GM21619 (cell line): ENCODE measurements at regions not wholly inside any gene's neighbourhood (a gene's known extent, or its start where the extent isn't known, plus 50 kb on each side); places are given as distances from the start of the nearest gene placed in this dataset.

Source experiments
- ATAC-seq: cut with Tn5 transposase; IDR thresholded peaks from one replicate; pipeline ENCODE4 v1.9.1; 2021; ENCODE audit not compliant: unreplicated experiment

DNA sequence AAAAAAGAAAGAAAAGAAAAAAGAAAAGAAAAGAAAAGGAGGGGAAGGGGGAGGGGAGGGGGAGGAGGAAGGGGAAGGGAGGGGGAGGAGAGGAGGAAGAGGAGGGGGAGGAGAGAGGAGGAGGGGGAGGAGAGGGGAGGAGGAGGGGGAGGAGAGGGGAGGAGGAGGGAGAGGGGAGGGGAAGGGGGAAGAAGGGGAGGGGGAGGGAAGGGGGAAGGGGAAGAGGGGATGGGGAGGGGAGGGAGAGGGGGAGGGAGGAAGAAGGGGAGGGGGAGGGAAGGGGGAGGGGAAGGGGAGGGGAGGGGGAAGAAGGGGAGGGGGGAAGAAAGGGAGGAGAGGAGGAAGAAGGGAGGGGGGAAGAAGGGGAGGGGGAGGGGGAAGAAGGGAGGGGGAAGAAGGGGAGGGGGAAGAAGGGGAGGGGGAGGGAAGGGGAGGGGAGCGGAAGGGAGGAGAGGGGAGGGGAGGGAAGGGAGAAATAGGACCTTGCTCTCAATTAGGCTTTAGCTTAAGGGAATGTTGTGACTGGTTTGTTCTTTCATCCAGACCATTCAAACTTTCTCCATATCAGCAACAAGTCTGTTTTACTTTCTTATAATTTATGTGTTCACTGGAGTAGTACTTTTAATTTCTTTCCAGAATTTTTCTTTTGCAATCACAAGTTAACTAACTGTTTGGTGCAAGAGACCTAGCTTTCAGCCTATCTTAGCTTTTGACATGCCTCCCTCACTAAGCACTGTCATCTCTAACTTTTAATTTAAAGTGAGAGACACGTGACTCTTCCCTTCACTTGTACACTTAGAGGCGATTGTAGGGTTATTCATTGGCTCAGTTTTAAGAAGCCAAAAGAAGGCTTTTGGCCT lies 76.5 kb upstream of the EGLN3 start:
- ATAC-seq: no peak

DNA sequence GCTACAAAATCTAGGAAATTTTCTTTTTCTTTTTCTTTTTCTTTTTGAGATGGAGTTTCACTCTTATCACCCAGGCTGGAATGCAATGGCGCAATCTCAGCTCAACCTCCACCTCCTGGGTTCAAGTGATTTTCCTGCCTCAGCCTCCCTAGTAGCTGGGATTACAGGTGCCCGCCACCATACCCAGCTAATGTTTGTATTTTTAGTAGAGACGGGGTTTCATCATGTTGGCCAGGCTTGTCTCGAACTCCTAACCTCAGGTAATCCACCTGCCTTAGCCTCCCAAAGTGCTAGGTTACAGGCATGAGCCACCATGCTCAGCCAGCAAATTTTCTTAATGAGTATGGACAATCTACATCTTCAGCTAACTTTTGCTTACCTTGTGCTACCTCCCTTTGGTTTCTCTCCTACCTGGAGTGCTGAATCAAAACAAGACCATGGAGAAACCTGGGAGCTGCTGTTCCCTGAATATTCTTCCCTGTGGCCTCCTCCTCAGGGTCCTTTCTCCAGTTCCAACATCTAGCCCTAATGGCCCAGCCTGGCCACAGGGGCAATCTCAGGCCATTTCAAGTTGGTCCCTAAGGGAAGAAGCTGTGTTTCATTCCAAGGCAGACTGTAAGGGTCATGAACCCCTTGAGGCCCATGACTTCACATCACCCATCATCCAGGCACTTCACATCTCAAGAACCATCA lies 74.6 kb upstream of the EGLN3 start:
- no peak for ATAC-seq

DNA sequence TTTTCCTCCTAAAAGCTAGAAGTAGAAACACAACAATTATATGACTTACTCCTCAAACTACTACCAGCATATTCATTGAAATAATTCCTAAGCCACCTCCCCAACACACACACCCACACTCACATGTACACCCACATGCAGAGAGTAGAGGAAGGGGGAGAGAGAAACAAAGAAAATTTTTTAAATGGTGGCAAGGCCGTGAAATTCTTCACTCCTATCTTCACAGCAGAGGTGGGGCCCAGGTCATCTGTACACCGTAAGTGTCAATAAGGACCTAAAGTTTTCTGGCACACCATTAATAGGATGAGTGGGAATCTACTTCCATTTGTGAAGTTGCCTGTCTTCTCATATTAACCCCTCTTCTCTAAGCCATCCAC lies 73.9 kb upstream of the EGLN3 start:
- ATAC-seq: no peak

DNA sequence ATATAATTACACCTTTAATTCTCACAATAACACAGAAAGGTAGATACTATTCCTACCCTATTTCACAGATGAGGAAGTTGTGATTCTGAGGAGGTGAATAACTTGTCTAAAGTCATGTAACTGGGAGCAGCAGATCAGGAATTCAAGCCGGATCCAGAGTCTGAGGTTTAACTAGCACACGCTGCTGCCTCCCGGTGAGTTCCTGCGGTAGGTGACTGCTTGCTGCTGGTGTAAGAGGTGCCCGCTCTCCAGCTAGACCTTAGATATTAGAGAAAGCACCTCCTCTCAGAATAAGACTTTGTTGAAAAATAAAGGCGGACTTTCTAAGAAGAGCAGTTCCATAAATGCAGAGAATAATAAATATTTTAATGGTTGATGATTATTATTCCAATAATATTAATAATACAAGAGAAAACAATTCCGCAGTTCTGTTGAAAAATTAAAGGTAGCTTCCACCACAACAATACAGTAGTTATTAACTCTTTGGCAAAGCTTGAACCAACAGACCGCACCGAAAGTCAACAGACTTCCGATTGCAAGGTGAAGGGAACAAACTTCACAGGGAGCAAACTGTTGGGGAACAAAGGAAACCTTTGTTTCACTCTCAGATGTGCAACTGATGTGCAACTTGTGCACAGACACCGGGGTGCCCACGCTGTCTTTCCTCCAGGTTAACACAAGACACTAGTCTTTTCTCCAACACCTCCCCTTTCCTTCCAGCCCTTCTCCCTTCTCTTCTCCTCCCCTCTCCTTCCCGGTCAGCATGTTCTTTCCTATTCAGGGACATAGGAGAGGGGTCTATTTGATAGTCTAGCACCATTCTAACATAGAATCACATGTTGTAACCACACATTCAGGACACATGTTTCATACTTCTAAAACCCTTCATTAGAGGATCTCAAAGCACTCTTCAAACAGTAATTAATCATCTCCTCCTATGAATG lies 73.2 kb upstream of the EGLN3 start:
- ATAC-seq: no peak

GRCh38 chr14:34021096-34021495 lies 70.2 kb upstream of the EGLN3 start:
- ATAC-seq: no peak

GRCh38 chr14:34020014-34020413 lies 69.1 kb upstream of the EGLN3 start:
- no peak for ATAC-seq

GRCh38 chr14:34018564-34019244 lies 67.8 kb upstream of the EGLN3 start:
- ATAC-seq: peak; percentile 75

DNA sequence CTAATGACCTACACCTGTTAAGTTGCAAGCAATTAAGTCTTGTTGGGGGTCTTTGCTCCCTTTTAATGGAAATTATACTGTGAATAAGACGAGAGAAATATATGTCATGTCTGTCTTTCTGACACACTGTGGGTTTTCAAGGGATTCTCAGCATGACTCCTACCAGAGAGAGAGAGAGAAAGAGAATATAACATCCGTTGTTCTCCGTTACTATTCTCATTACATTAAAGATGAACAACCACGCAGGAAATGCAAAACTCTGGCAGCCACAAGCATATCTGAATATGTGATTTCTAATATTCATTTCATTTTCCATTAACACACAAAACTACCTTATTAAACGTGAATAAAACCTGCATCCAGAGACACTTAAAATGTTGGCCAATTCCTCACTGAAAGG lies 67.3 kb upstream of the EGLN3 start:
- ATAC-seq: no peak

DNA sequence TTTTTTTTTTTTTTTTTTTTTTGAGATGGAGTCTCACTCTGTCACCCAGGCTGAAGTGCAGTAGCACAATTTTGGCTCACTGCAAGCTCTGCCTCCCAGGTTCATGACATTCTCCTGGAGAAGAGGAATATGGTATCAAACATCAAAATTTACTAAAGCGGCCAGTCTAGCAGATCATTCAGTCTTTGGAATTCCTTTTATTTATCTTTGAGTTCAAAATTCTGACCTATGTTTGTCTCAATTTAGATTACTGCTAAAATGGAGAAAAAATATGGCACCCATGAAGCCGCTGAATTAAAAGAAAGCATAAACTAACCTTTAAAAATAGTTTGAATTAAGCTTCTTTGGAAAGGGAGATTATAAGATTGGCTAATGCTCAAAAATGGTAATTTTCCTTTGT lies 64.5 kb upstream of the EGLN3 start:
- ATAC-seq: no peak

DNA sequence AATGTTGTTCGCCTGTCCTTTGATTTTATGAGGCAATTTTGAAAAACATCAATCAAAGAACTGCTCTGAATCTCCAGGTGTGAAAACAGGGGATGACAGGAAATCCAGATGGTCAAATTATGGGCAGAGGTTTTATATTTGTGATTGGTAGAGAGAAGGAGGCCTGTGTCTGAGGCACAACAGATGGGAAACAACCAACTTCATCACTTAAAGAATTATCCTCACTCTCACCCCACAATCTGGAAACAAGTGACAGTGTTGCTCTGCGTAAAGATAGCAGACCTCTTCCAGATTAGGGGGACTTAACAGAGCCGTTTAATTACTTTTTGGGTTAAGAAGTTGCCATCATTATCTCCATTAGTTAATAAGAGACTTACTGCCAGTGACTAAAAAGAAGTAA lies 64.1 kb upstream of the EGLN3 start:
- ATAC-seq: no peak

- ATAC-seq: peak; percentile 45
These were observed 62.8 kb upstream of the EGLN3 start for GRCh38 chr14:34013721-34014060.

DNA sequence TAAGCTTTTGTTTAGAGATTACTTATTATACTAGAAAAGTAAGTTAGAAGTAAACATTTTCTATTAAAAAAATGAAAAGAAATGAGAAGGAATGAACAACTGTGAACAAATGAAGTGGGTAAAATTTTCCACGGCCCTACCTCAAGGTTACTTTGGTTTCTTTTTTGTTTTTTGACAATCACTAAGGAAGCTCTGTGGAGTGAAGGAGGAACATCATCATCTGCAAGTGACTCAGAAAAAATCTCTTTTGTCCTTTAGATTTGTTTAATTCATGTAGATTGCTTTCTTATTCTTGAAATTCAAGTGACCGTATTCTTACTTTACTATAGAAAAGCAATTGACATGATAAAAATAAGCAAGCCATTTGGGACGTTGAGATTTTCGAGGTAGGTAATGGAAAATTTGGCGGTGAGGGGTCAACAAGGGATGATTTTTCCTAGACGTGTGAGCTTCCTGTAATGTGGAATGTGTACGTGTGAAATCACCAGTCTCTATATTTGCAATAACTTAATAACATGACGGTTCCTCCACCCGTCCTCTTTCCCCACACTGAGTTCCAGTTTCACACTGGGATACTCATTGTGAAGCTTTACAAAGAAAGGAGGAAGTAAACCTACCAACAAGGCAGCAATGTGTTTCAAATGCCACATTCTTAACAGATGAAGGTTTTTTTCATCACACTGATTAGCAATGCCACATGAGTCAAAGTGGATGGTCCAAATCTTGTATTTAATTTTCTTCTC lies 62.3 kb upstream of the EGLN3 start:
- ATAC-seq: peak; percentile 71

- ATAC-seq: no peak
These were observed 61.5 kb upstream of the EGLN3 start for GRCh38 chr14:34012369-34012768.

GRCh38 chr14:34009956-34010355 lies 59.1 kb upstream of the EGLN3 start:
- ATAC-seq: no peak

DNA sequence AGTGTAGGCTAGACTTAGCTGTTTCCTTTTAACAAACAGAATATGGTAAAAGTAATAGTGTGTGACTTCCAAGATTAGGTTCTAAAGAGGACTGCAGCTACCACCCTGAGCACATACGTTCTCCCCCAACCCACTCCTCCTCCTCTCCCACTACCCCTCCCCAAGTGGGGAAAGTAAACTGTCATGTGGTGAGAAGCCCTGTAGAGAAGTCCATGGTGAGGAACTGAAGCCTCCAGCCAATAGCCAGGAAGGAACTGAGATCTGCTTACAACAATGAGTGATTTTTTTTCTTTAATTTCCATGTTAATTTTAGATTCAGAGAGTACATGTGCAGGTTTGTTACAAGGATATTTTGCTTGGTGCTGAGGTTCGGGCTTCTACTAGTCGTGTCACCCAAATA lies 57.0 kb upstream of the EGLN3 start:
- no peak for ATAC-seq

DNA sequence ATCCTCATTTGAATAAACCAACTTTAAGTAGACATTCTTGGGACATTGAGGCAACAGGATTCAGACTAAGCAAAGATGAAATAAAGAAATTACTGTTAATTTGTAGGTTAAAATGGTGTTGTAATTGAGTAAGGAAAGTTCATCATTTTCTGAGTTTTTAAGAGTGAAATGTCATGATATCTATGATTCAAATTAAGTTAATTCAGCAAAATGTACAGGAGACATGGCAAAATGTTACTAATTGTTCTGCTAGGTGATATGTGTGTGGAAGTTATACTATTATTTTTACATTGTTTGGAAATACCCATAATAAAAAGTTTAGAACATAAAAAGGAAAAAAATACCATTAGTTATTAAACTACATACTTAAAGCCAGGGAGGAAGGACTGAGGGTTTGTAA lies 55.0 kb upstream of the EGLN3 start:
- ATAC-seq: no peak

GRCh38 chr14:34004881-34005280 lies 54.0 kb upstream of the EGLN3 start:
- no peak for ATAC-seq

DNA sequence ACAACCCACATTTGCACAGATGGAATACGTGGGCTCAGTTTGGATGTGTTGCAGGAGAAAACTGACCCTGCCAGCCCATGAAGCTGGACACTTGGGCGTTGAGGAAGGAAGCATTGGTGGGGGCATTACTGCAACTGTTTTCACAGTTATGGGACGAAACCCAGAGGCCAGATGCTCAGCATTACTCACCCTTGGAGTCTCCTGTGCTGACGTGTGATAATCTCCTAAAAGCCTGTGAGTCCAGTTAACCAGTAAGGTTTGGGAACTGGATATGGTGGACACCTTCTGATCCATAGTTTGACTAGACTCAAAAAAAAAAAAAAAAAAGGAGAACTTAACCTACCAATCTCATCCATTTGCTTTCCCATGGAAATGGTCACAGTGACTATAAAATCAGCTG lies 52.8 kb upstream of the EGLN3 start:
- ATAC-seq: no peak

DNA sequence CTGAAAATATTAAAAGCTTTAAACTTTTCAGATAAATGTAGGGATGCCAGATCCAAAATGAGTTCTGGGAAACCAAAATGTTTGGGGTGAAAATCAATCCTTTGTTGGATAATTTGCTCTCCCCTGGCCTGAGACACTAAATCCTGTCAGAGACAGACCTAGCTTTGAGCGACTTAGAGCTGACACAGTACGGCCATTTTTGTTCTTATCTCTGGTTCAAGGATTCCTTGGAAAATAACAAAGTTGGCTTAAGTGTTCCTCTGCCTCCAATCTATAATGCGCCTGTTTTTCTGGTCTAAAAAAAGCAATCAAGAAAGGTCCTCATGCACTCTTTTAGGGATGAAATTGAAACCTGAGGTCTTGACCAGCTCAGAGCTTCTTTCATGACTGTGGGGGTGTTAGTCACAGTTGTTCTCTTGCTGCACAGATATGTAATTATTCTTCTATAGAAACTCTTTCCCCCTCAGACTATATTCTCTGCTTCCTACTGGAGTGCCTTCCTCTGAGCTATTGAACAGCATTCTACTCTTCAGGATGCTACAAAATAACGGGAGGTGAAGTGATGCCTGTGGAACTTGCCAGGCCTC lies 52.3 kb upstream of the EGLN3 start:
- ATAC-seq: no peak
